ENCODE measurements at regions not wholly inside any gene's neighbourhood (a gene's known extent, or its start where the extent isn't known, plus 50 kb on each side); places are given as distances from the start of the nearest gene placed in this dataset.

- H3K27me3 ChIP-seq (ENCODE audit: control insufficient read depth in 1 of 2, insufficient read depth in 2 of 2, low read length in 2 of 2): no peaks in the 10 kb centered on the region
- no peak overlapping the region for H3K27ac ChIP-seq (ENCODE audit: extremely low read length, insufficient read depth, low read length)
- ChIA-PET CTCF (ENCODE audit: low intra/inter-chr PET ratio, low total read pairs) (no interaction called here), POLR2A (no interaction called here)
- H2AFZ ChIP-seq (ENCODE audit: low read length): no peak overlapping the region
- no peaks in the 10 kb centered on the region for H3K36me3 ChIP-seq (replicated peaks in 1 of 2; ENCODE audit: control insufficient read depth in 1 of 2, insufficient read depth in 2 of 2, low read length in 2 of 2)
- intact Hi-C loops (cut with micrococcal nuclease; ENCODE audit: unreplicated experiment) (no loop called here), in situ Hi-C loops (cut with HindIII; ENCODE audit: extremely low pct_ligation_motif_present, low pct_unique_long_range_greater_than_20kb) (no loop called here)
- WGBS (ENCODE audit: low lambda C conversion rate): 0% methylated on average over 2 of the region's 2 CpGs
- H3K79me2 ChIP-seq (ENCODE audit: insufficient read depth, low read length): no peaks in the 10 kb centered on the region
- no peaks in the 10 kb centered on the region for H3K9me3 ChIP-seq (ENCODE audit: low read length)
- DNase-seq (ENCODE audit: low spot score) (no peak), ATAC-seq (no peak), FAIRE-seq (no peak)
- TF ChIP-seq REST (IDR thresholded peaks at IDR 0.05; ENCODE audit: borderline replicate concordance in 1 of 2, low read depth in 1 of 2, low read length in 2 of 2) (0 out of 4 replicates have a peak, but pooled peaks of 1 of the 2 experiments have one; percentile 29), ZFP91 (CRISPR knock-in tag; IDR thresholded peaks at IDR 0.05; ENCODE audit: borderline replicate concordance) (no peak), HES4 (CRISPR knock-in tag; IDR thresholded peaks at IDR 0.05; ENCODE audit: borderline replicate concordance) (no peak), SMAD3 (CRISPR knock-in tag; IDR thresholded peaks at IDR 0.05) (no peak), PRDM10 (CRISPR knock-in tag; IDR thresholded peaks at IDR 0.05; ENCODE audit: low read depth) (no peak), PRMT3 (CRISPR knock-in tag; IDR thresholded peaks at IDR 0.05; ENCODE audit: borderline replicate concordance, low read depth) (no peak)
- no peaks in the 10 kb centered on the region for H4K20me1 ChIP-seq (ENCODE audit: insufficient read depth, low read length)
- no peaks in the 10 kb centered on the region for H3K4me1 ChIP-seq (ENCODE audit: insufficient read depth, low read length)
- BruUV-seq (replicated peaks): no TSS peak
- H3K4me2 ChIP-seq (ENCODE audit: low read depth, low read length): no peak overlapping the region
- H3K9ac ChIP-seq (ENCODE audit: insufficient read depth, low read depth, low read length): no peak overlapping the region
- H3K4me3 ChIP-seq (replicated peaks in 1 of 3; ENCODE audit: insufficient read depth in 1 of 3, low read depth in 2 of 3, low read length in 3 of 3): no peak overlapping the region
These were observed 1167.8 kb upstream of the PCDH20 start for GRCh38 chr13:62583466-62583865.
